ENCODE measurements at regions not wholly inside any gene's neighbourhood (a gene's known extent, or its start where the extent isn't known, plus 50 kb on each side); places are given as distances from the start of the nearest gene placed in this dataset.

DNA sequence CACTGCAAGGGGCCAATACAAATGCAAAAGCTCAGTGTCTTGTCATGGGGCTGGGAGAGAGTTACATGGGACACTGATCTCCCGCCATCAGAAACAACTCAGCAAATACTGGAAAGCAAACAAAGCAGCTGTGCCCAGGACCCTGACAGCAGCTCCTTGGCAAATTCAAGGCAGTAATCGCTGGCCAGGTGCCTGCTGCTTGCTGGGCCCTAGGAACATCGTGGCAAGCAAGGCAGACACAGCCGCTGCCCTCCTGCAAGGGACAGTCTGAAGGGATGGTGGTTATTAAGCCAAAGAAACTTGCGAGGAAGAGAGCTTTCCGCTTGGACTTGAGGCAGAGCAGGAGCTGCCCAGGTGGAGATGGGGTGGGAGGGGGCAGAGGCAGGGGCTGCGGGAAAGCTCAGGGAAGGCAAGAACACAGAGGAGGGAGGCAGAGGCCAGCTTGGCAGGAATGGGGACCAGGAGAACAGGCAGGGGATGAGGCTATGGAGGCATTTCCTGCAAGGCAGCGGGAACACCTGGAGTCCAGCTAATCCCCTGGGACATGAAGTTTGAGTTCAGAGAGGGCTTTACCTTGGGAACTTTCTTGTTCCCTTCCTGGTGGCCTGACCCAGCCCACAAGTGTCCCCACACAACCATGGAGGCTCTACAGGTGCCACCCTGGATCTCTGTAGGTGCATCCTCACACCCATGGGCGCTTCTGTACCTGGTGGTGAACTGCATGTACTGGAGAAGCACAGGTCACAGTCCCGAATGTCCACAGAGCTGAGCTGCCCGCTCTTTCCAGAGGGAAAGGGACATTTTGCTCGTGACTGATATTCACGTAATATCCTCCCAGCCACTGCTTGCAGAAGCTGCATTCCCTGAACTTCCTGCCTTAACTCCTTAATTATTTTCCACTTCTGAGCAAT, 78.7 kb upstream of the ATP2B2 start:
- TF ChIP-seq, protein P1, sequence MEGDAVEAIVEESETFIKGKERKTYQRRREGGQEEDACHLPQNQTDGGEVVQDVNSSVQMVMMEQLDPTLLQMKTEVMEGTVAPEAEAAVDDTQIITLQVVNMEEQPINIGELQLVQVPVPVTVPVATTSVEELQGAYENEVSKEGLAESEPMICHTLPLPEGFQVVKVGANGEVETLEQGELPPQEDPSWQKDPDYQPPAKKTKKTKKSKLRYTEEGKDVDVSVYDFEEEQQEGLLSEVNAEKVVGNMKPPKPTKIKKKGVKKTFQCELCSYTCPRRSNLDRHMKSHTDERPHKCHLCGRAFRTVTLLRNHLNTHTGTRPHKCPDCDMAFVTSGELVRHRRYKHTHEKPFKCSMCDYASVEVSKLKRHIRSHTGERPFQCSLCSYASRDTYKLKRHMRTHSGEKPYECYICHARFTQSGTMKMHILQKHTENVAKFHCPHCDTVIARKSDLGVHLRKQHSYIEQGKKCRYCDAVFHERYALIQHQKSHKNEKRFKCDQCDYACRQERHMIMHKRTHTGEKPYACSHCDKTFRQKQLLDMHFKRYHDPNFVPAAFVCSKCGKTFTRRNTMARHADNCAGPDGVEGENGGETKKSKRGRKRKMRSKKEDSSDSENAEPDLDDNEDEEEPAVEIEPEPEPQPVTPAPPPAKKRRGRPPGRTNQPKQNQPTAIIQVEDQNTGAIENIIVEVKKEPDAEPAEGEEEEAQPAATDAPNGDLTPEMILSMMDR (IDR thresholded peaks at IDR 0.05), result no peak
- TF ChIP-seq EP300 (IDR thresholded peaks at IDR 0.05; ENCODE audit: borderline replicate concordance in 1 of 2, low read depth in 1 of 2, low read length in 1 of 2), result no peak
- TF ChIP-seq TAF1 (IDR thresholded peaks at IDR 0.05; ENCODE audit: borderline replicate concordance, low read depth, low read length), result no peak
- TF ChIP-seq, protein P2, sequence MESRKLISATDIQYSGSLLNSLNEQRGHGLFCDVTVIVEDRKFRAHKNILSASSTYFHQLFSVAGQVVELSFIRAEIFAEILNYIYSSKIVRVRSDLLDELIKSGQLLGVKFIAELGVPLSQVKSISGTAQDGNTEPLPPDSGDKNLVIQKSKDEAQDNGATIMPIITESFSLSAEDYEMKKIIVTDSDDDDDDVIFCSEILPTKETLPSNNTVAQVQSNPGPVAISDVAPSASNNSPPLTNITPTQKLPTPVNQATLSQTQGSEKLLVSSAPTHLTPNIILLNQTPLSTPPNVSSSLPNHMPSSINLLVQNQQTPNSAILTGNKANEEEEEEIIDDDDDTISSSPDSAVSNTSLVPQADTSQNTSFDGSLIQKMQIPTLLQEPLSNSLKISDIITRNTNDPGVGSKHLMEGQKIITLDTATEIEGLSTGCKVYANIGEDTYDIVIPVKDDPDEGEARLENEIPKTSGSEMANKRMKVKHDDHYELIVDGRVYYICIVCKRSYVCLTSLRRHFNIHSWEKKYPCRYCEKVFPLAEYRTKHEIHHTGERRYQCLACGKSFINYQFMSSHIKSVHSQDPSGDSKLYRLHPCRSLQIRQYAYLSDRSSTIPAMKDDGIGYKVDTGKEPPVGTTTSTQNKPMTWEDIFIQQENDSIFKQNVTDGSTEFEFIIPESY (IDR thresholded peaks at IDR 0.05; ENCODE audit: borderline replicate concordance, low read depth), result no peak
- TF ChIP-seq RFX5 (IDR thresholded peaks at IDR 0.05; ENCODE audit: low read length), result no peak
- TF ChIP-seq MXI1 (IDR thresholded peaks at IDR 0.05; ENCODE audit: low read depth, low read length), result no peak
- no peak for TF ChIP-seq NRF1 (IDR thresholded peaks at IDR 0.05; ENCODE audit: low read depth, low read length)
